ENCODE measurements at regions not wholly inside any gene's neighbourhood (a gene's known extent, or its start where the extent isn't known, plus 50 kb on each side); places are given as distances from the start of the nearest gene placed in this dataset.
"Not testable (repeated sequence)": the region's sequence is repeated elsewhere in the genome, so short reads cannot be mapped to it uniquely, and the experiment has no call there.

DNA sequence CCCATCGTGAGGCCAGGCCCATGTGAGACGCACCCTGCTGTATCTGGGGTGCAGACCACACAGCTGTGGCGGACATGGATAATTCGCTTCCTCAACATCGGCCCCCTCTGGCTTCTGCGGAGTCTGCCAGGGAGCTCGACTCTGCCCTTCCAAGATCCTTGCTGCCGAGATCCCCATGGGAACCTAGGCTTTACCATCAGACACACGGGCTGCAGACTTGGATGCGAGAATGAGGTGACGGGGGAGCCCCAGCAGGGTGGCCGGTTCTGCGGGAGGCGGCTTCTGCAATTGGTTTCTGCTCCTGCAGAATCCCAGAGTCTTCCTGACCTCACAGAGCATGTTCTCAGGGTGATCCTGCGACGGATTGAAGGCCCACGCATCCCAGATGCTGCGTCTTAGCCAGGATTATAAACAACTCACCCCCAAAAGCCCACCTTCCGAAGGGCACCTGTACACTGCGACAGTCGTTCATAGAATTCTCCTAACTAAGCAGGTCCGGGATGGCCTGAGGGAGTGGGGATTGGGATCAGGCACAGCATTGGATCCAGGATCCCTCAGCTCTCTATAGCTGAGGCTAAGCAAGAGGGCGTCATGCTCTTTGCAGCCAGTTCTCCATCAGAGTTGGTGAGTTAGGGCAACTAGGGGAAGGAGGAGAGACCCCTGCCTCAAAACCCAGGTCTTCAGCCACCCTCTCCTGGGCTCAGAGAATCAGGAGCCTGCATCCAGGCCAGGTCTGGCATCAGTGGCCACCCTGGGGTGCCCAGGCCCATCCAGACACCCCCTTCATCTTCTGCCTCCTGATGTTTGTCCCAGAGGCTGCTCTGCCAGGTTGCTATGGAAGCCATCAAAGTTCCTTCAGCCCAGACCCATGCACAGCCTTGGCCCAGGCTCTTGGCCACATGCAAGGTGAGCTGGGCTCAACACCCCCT lies 74.7 kb upstream of the SNTG2 start:
- DNase-seq: no peak

DNA sequence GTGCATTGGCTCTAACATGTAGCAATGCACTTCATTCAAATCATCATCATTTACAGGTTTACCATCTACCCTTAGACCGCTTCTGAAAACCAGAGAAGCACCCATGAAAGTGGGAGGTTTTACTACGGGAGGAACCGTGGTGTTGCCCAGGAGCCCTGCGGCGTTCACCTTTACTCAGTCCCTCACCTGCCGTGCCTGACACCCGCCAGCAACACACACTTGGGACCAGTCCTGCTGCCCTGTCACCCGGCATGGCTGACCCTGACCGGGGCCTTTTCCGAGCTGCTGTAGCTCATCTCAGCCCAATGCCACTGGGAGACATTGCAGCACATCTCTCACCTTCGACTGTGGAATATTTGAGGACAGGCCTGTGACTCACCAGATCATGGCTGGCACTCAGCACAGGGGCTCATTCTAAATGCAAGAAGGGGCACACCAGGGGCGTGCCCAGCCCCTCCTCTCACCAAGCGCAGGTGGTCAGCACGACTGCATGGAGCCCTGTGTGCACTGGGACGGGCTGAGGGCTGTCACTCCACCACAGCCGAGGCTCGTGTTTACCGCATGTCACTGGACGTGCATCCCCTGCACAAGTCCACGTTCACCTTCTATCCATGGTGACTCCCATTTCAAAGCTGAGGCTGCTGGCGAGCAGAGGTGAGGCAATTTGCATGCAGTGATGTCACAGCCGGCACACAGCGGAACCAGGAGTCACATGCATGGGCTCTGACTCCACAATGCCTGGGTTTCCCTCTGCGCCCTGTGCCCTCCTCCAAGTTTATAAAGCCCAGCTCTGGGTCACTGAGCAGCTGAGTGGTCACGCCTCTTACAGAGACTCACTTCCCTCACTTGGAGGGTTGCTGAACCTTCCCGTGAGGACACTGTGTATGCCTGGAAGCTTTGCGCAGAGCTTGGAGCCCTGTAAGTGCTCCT lies 76.7 kb upstream of the SNTG2 start:
- no peak for DNase-seq

DNA sequence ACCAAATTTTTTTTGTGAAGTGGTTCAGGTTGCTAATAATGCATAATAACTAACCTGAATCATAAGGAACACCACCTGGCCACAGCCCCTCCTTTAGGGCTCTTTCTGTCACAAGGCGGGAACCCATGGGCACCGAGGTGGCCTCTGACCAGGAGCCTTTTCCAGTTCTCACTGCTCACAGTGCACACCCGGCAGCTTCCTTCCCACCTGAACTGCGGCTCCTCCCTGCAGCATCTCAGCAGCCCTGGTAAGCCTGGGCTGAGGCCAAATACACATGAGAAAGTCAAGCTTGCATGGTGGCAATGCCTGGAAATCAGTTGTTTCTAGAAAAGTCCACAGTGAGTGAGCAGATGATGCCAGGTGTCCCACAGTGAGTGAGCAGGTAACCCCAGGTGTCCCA lies 77.6 kb upstream of the SNTG2 start:
- DNase-seq: no peak

DNA sequence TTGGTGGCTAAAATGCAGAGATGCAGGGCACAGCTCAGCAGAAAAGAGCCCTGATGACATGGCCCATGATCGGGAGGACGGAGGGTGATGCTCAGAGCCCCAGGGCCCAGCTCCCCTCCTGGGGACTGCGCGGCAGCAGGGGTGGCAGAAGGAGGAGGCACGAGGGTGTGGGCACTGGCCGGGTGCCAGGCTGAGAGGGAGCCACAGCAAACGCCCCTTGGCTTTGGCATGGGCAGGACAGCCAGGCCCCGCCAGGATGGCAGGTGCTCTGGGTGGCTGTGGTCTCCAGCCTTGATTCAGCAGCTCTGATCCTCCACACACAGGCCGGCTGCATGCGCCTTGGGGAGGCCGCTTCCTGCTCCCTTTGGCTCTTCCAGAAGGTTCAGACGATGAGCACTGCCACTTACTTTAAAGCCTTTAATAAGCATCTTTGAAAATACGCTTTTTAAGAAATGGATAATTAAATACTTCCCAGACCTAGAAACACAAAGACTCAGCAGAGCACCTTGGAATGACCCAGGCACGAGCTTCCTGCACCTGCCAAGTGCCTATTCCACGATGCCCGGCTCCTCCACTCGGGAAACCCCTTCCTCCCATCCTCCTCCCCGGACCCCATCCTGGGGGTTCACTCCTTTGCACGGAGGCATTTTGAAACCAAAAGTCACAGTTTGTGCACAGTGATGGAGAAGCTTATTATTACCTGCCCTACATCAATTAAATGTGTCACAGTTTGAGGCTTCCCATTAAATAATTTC lies 78.5 kb upstream of the SNTG2 start:
- no peak for DNase-seq

DNA sequence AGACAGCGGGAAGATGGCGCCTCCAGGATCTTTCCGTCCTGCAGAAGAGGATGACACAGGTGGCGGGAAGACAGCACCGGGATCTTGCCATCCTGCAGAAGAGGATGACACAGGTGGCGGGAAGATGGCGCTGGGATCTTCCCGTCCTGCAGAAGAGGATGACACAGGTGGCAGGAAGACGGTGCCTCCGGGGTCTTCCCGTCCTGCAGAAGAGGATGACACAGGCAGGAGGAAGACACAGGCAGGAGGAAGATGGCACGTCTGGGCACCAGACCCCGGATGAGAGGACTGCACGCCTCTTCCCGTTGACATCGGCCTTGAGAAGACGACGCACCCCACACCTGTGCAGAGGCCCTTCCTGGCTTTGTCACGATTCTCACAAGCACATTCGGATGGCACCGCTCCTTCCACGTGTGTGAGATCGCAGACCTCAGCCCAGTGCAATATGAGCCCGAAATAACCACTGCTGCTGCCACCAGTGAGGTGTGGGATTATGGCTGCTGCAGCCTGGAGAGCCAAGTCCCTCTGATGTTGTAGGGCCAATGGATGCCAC lies 79.4 kb upstream of the SNTG2 start:
- no peak for DNase-seq

DNA sequence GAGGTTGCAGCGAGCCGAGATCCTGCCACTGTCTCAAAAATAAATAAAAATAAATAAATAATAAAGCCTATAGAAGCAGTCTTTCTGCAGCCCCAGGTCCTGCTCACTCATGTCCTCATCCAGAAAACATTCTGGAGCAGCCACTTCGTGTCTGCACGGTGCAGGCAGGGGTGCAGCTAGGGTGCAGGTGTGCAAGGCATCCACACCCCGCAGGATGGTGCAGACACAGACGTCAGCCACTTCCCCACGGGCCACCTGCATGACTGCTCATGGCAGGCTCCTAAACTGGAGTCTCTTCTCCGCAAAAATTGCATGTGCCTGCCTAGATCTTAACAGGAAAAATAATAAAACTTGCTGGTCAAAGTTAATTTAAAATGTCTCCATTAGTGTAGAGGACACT lies 80.2 kb upstream of the SNTG2 start:
- DNase-seq: no peak

DNA sequence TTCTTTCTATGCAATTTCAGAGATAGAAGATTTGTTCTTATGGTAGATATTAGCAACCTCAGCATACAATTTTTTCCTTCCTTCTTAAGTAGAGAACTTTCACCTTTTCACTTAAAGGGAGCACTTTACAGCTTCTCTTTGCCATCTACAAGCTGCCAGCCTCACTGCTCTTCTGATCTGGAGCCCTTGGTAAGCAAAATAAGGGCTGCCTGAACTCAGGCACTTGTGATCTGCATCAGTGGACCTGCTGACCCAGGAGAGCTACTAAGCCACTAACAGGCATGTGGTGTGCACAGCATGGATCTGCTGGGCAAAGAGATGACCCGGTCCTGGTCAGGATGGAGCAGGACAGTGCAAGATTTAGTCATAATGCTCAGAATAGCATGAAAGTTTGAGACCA lies 80.8 kb upstream of the SNTG2 start:
- DNase-seq: no peak

DNA sequence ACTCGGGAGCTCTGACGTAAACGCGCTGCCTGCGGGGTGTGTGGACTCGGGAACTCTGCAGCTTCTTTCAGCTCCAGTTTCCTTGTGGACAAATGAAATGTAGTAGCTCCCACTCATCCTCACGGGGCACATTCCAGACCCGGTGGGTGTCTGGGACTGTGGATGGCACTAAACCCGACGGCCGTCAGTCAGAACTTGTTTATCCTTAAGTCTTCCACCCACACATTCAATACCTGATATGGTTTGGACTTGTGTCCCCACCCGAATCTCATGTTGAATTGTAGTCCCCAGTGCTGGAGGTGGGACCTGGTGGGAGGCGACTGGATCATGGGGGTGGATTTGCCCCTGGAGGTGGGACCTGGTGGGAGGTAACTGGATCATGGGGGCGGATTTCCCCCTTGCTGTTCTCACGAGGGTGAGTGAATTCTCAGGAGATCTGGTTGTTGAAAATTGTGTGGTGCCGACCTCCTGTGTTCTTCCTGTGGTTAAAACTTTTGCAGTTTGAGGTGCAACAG lies 81.2 kb upstream of the SNTG2 start:
- no peak for DNase-seq

DNA sequence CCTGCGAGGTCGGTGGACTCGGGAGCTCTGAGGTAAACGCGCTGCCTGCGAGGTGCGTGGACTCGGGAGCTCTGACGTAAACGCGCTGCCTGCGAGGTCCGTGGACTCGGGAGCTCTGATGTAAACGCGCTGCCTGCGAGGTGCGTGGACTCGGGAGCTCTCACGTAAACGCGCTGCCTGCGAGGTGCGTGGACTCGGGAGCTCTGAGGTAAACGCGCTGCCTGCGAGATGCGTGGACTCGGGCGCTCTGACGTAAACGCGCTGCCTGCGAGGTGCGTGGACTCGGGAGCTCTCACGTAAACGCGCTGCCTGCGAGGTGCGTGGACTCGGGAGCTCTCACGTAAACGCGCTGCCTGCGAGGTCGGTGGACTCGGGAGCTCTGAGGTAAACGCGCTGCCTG lies 81.8 kb upstream of the SNTG2 start:
- DNase-seq: not testable (repeated sequence)

DNA sequence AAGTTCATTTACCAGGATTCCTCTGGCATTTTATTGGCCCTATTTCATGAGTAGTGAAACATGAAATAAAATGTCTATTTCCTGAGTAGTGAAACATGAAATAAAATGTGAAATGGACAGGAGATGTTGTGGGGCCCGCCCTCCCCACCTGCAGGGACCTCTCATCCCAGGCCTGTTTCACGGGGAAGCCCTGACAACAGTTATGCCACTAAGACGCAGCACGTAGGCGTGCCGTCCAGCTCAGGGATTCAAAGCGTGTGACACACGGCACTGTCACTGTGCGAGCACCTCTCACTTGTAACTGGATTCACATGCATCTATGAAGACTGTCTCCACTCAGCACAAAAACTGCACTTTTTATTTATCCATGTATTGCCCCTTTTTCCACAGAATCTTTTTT lies 83.4 kb upstream of the SNTG2 start:
- no peak for DNase-seq

DNA sequence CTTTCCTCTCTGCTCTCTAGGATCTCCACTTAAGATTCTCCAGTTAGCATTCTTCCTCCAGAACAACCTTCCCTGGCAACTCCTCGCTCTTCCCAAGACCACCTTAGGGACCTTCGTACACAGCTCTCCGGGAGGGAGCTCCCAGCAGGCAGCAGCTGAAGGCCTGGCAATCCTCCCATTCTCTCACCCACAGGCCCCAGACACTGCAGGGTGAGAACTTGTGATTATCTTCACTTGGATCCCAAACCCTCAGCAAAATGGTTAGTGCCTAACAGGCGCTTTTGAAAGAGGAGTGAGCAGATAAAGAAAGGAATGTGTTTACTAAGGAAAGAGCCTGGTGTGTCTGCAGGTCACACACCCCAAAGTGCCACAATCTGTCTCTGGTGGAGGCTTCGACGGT lies 83.8 kb upstream of the SNTG2 start:
- DNase-seq: no peak

DNA sequence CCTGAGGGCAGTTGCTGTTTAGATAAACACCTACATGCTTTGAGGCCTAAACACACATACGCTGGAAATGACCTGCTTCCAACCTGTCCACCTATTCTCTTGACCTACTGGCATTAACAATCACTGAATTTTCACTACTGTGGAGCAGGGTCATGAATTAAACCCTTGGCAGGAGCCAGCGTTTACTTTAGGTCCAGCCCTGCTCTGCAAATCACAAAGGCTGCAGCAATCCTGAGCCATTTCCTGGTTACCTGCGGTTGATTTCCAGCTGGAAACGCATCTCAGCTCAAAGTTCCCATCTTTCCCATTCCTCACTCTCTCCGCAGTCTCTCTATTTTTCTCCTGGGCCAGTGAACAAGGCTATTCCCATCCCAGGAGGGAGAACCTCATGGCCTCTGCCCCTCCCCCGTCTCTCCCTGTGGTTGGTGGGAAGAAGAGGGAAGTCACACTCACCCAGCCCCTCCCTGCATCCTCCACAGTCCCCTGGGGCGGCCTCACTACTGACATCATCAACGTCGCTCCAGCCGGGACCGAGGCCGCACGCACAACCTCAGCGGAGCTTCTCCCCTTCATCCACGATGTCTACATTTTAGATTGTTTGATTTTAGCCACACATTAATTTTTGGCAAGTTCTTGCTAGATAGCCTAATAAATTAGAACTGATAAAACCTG lies 84.5 kb upstream of the SNTG2 start:
- no peak for DNase-seq

DNA sequence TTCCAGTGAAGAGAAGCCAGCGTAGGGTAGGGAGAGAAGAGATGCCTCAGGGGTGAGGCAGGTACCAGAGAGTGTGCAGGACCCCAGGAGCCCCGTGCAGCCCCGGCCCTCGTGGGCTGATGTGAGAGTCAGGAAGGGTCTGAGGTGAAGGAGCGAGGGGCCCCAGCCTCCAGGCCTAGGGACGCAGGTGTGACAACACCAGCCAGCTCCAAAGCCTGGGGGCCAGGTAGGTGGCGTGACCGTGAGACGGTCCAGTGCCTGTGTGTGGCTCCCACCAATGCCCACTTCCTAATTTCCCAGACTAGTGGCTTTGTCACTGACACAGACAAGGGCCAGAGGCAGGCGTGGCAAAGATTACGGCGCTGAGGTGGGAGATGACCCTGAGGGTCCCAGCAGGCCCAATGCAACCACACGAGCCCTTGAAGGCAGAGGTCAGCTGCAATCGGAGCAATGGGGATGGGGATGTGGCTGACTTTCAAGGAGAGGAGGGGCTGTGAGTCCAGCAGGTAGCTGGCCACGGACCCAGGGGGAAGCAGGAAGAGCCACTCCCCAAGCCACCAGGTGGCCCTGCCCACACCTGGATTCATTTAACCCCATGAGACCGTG lies 86.0 kb upstream of the SNTG2 start:
- DNase-seq: no peak

DNA sequence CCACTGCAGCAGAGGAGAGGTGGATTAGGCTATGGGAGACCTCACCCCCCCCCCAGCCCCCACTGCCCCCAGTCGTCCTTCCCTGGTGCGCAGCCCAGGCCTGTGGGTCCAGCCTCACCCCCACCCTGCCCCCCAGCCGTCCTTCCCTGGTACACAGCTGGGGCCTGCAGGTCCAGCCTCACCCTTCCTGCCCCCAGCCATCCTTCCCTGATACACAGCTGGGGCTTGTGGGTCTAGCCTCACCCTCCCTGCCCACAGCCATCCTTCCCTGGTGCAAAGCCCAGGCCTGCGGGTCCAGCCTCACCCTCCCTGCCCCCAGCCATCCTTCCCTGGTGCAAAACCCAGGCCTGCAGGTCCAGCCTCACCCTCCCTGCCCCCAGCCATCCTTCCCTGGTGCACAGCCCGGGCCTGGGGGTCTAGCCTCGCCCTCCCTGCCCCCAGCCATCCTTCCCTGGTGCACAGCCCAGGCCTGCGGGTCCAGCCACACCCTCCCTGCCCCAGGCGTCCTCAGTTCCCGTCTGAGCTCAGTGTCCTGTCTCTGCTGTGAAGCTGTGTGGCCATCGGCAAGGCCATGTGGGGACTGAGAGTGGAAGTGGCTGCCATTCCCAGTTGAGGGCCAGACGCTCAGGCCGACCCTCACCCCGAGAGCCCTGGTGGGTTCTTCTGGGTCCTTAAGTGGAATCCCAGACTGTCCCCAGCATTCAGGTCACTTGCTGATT lies 86.8 kb upstream of the SNTG2 start:
- DNase-seq: no peak

DNA sequence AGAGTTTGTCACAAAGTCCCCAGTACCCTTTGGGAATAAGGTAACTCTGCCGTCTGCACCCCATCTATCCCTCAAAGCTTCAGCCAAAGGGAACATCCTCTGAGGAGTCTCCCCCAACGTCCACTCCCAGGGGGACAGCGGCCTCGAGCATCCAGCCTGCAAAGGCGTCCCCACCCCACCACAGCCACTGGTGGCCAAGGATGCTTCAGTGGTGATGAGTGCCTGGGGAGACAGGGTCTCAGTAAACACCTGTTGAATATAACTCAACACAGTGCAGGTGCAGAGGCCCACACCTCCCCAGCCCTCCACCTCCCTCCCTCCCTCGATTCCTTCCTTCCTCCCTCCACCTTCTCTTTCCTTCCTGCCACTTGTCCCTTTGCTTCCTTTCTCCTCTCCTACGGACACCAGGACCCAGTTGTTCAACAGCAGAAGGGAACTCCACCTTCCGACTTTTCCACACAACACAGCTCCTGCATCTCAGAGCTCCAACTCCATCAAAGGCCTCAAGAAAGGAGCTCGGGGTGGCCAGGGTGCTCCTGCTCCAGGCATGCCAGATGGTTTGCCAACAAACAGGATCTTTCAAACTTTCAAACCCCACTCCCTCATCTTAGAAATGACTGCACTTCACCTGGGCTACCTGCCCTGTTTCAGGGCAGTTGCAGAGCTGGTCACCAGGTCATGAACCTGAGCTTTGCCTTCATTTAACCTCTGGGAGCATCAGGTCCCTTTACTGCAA lies 87.8 kb upstream of the SNTG2 start:
- no peak for DNase-seq

DNA sequence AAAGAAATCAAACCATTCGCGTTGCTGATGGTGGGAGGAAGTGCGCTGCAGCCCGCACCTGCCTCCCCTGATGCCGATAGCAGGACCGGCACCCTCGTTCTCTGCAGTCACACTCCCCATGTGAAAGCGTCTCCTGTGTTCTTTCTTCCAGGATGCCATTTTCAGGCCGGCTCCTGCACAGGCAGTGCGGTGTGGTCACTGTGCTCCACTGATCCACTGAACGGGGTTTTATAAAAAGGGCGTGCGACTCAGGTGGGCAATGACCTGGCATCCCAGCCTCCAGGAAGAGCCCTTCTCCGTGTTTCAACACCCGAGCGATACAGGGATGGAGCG lies 88.3 kb upstream of the SNTG2 start:
- DNase-seq: no peak

DNA sequence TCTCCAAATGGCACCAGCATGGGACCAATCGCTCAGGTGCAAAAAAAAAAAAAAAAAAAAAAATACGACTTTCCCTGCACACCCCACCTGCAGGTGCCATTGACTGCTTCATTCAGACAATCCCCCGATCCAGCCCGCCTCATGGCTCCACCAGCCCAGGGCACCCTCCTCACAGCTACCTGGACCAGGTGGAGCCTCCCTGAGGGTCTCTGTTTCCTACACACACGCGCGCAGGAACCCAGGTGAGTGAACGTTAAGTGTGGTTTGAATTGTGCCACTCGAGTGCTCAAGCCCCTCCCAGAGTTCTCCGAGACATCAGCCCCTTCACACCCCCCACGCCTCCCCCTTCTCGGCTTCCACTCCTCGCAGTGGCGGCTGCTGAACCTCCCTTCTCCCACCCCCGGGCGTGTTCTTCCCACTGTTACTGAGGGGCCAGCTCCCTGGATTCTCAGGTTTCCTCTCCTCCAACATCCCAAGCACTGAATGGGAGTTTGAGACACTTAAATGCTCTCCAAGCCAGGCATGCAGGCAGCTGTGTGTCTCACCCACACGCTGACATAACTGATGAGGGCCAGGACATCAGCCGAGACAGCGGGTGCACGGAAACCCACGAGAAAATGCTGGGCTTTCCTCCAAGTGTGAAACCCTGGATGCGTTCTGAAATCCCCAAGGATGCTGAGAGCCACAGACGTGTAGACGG lies 88.8 kb upstream of the SNTG2 start:
- DNase-seq: no peak

DNA sequence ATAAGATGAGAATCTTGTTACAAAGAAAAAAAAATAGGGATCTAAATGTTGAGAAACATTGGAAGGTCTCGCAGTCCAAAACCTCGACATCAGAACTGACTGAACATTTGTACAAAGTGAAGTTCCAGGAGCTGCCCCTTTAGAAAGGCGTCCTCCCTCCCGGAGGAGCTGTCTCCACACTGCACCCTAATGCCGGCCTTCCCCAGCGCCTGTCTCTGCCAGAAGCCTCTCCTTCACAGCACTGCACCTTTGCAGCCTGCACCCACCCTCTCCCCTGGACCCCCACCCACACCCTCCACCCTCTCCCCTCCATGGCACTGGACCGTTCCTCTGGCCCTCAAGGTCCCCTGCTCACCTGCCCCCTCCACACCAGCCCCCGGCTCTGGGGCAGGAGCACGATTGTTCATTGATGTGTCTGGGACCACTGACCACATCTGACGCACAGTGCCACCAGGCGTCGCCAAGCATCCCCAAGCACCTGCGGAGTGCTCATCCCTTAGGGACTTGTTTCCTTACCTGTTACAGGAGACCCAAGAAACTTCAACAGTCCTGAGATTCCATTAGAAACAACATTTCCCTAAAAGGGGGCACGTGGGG lies 90.3 kb upstream of the SNTG2 start:
- DNase-seq: no peak

DNA sequence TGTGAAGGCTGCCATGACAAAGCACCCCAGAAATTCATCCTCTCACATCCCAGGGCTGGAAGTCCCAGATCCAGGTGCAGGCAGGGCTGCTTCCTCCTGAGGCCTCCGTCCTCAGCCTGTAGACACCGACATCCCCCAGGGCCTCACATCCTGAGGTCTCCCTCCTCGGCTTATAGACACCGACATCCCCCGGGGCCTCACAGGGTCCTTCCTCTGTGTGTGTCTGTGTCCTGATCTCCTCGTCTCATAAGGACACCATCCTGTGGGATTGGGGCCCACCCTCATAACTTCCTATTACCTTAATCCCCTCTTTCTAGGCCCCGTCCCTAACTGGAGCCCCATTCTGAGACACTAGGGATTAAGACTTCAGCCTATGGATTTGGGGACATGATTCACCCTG lies 92.0 kb upstream of the SNTG2 start:
- no peak for DNase-seq
